ENCODE measurements at regions not wholly inside any gene's neighbourhood (a gene's known extent, or its start where the extent isn't known, plus 50 kb on each side); places are given as distances from the start of the nearest gene placed in this dataset.

- TF ChIP-seq CHD7 (IDR thresholded peaks at IDR 0.05; ENCODE audit: insufficient replicate concordance, low read length) (no peak), BACH1 (IDR thresholded peaks at IDR 0.05; ENCODE audit: low read length) (no peak), POLR2AphosphoS5 (IDR thresholded peaks at IDR 0.05; ENCODE audit: low read depth, low read length) (no peak), SIN3A (conservative IDR thresholded peaks at IDR 0.05 in 1 of 2, IDR thresholded peaks at IDR 0.05 in 1 of 2; ENCODE audit: low read depth in 1 of 2, low read length in 2 of 2) (no peak), CTCF (IDR thresholded peaks at IDR 0.05; ENCODE audit: control extremely low read depth in 1 of 3, insufficient read depth in 1 of 3, low read depth in 1 of 3, low read length in 3 of 3) (no peak), CREB1 (IDR thresholded peaks at IDR 0.05) (no peak)
Observed at GRCh38 chr4:175341203-175341755, 423.1 kb downstream of the ADAM29 start (continued).

Data from H1 (cell line).